C4-2B (cell line): ENCODE measurements at regions not wholly inside any gene's neighbourhood (a gene's known extent, or its start where the extent isn't known, plus 50 kb on each side); places are given as distances from the start of the nearest gene placed in this dataset.

Experiments used
- ZFX ChIP-seq: fragments of 450-650 bp; IDR thresholded peaks from 2 replicates; pipeline ENCODE4 v1.6.1; 2017
- TF ChIP-seq, protein P1 (sequence below): fragments of 450-650 bp; conservative IDR thresholded peaks from 2 replicates; pipeline ENCODE4 v1.5.1; 2017; ENCODE audit warnings: mild to moderate bottlenecking

DNA sequence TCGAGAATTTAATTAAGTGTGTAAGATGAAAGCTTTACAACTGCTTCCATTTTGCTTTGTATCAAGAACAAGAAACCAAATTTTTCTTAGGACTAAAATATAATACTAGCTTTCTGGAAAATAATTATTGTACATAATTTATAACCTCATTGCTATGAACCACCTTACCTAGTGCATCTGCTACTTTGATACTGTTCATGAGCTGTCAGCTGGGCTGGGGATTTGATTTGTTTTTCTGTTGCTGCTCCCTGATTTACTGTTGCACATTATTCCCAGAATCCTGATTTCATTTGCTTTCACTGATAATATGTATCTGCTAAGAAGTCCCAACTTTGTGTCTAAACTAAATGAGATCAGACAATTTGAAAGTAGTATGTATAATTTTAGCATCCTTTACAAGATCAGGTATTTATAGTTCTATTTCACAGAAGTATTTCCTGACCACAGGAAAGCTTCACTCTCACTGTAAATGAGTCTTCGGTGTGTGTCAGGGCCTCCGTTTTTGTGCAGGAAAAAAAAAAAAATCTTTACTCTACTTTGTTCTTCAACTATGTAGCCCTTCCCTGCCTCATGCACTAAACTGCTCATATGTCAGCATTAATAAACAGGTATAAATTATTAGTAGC is 105.6 kb upstream of the CCDC150 start:
- TF ChIP-seq, protein P1, sequence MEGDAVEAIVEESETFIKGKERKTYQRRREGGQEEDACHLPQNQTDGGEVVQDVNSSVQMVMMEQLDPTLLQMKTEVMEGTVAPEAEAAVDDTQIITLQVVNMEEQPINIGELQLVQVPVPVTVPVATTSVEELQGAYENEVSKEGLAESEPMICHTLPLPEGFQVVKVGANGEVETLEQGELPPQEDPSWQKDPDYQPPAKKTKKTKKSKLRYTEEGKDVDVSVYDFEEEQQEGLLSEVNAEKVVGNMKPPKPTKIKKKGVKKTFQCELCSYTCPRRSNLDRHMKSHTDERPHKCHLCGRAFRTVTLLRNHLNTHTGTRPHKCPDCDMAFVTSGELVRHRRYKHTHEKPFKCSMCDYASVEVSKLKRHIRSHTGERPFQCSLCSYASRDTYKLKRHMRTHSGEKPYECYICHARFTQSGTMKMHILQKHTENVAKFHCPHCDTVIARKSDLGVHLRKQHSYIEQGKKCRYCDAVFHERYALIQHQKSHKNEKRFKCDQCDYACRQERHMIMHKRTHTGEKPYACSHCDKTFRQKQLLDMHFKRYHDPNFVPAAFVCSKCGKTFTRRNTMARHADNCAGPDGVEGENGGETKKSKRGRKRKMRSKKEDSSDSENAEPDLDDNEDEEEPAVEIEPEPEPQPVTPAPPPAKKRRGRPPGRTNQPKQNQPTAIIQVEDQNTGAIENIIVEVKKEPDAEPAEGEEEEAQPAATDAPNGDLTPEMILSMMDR = no peak
- no peak for TF ChIP-seq ZFX
